Fibroblast of mammary gland (primary cell): ENCODE measurements at regions not wholly inside any gene's neighbourhood (a gene's known extent, or its start where the extent isn't known, plus 50 kb on each side); places are given as distances from the start of the nearest gene placed in this dataset.

Source experiments
- DNase-seq: peaks from one replicate; pipeline ENCODE4 v3.0.0-alpha.2; 2010; ENCODE audit warnings: low read depth
- H3K4me3 ChIP-seq: 2 replicates; pipeline ENCODE4 v1.5.1; 2011; ENCODE audit warnings: low read depth, mild to moderate bottlenecking, low read length, moderate library complexity; ENCODE audit not compliant: control insufficient read depth
- TF ChIP-seq, protein P1 (sequence below): conservative IDR thresholded peaks from 2 replicates; pipeline ENCODE4 v1.5.1; 2011; ENCODE audit warnings: low read depth, low read length, inconsistent platforms; ENCODE audit not compliant: control insufficient read depth, insufficient read depth

DNA sequence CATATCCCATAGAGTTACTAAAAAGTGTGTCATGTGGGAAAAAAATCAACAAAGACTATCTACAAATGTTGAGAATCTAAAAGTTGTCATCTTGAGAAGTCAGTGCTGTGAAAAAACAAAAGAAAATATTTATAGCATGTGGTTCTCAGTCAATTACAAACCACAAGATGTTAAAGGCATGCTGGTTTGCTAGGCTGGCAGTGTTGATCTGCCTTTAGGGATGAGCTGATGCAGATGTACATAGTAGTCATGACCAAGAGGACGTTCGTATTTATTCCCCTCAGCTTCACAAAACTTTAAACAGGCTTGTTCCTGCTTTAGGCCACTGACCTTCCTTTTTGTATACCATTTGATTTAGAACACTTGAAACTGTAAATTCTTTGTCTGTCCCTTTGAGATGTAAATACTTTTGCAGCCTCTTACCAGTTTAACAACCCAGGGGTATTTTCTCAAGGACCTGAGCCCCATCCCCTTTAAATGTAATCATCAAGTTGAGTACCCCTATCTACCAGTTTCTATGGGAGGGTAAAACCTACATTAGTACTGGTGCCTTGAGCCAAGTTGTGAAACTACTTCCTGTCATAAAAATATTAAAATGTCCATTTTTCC, 446.6 kb downstream of the KCNJ18 start:
- DNase-seq: no peak
- H3K4me3 ChIP-seq: no peak overlapping the region
- TF ChIP-seq, protein P1, sequence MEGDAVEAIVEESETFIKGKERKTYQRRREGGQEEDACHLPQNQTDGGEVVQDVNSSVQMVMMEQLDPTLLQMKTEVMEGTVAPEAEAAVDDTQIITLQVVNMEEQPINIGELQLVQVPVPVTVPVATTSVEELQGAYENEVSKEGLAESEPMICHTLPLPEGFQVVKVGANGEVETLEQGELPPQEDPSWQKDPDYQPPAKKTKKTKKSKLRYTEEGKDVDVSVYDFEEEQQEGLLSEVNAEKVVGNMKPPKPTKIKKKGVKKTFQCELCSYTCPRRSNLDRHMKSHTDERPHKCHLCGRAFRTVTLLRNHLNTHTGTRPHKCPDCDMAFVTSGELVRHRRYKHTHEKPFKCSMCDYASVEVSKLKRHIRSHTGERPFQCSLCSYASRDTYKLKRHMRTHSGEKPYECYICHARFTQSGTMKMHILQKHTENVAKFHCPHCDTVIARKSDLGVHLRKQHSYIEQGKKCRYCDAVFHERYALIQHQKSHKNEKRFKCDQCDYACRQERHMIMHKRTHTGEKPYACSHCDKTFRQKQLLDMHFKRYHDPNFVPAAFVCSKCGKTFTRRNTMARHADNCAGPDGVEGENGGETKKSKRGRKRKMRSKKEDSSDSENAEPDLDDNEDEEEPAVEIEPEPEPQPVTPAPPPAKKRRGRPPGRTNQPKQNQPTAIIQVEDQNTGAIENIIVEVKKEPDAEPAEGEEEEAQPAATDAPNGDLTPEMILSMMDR: no peak

- no peak for DNase-seq
- H3K4me3 ChIP-seq: no peak overlapping the region
- TF ChIP-seq, protein P1: no peak
These were observed 449.8 kb downstream of the KCNJ18 start for GRCh38 chr17:22142091-22142490.

DNA sequence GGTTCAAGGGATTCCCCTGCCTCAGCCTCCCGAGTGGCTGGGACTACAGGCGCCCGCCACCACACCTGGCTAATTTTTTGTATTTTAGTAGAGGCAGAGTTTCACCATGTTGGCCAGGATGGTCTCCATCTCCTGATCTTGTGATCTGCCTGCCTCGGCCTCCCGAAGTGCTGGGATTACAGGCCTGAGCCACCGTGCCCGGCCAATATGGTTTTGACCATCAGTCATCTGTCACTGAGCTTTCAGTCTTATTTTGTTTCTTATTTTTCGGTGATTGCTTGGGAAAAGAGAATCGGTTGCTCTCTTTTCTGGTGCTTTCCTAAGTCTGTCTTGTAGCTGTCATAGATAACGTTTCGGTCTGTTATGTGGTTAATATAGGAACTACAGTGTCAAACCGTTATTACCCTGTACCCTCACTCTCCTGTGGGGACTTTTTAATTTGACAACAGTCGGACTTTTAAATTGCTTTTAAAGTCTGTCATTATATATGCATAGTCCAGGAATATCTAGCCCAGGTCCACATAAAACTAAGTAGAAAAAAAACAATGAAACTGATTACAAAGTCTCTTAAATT, 453.4 kb downstream of the KCNJ18 start:
- no peak overlapping the region for H3K4me3 ChIP-seq
- no peak for DNase-seq
- TF ChIP-seq, protein P1: no peak

DNA sequence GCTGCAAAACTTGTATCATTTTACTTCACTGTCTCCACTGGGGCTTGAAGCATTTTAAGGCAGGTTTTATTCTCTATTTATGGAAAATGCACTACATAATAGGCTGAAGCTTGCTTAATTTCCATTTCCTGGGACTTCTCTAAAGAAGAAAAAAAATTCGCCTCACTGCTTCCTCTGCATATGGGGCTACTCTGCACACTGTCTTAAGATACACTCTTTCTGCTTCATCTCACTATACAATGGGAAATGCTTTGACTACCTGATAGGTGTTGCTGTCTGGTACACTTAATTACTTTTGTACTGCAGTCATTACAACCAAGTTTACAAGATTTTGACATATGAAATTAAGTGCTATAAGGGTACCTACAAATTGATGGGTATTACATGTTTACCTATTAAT, 466.0 kb downstream of the KCNJ18 start:
- no peak overlapping the region for H3K4me3 ChIP-seq
- TF ChIP-seq, protein P1: no peak

GRCh38 chr17:22161376-22161775, 469.1 kb downstream of the KCNJ18 start:
- H3K4me3 ChIP-seq: no peak overlapping the region
- no peak for DNase-seq
- TF ChIP-seq, protein P1: no peak

More for the DNA sequence above, 466.0 kb downstream of the KCNJ18 start:
- no peak for DNase-seq

GRCh38 chr17:22171631-22172030, 479.3 kb downstream of the KCNJ18 start:
- DNase-seq: no peak
- no peak overlapping the region for H3K4me3 ChIP-seq
- TF ChIP-seq, protein P1: no peak
